Hepatocyte (in vitro differentiated cells): ENCODE measurements at regions not wholly inside any gene's neighbourhood (a gene's known extent, or its start where the extent isn't known, plus 50 kb on each side); places are given as distances from the start of the nearest gene placed in this dataset.
A peak's percentile ranks its signal among the peaks of the same experiment; 100 is the strongest.

ENCODE experiments used
- DNase-seq: peaks from one replicate; pipeline ENCODE4 v3.0.0-alpha.2; 2016; ENCODE audit warnings: low spot score
- H2AFZ ChIP-seq: fragments of 200-600 bp; sonication (generic); 2 replicates; pipeline ENCODE4 v1.6.0; 2016; ENCODE audit warnings: antibody characterized with exemption, mild to moderate bottlenecking
- H3K27ac ChIP-seq: fragments of 200-600 bp; sonication (generic); 2 replicates; pipeline ENCODE4 v1.5.1; 2016; ENCODE audit warnings: mild to moderate bottlenecking
- H3K27me3 ChIP-seq: fragments of 200-600 bp; sonication (generic); 2 replicates; pipeline ENCODE4 v1.6.1; 2016
- H3K36me3 ChIP-seq: fragments of 200-600 bp; sonication (generic); replicated peaks from 2 replicates; pipeline ENCODE4 v1.5.1; 2016; ENCODE audit warnings: low read depth; ENCODE audit not compliant: insufficient read depth
- H3K4me1 ChIP-seq: fragments of 200-600 bp; sonication (generic); 2 replicates; pipeline ENCODE4 v1.5.1; 2016; ENCODE audit warnings: mild to moderate bottlenecking, moderate library complexity; ENCODE audit not compliant: insufficient read depth
- H3K4me2 ChIP-seq: fragments of 200-600 bp; sonication (generic); 2 replicates; pipeline ENCODE4 v1.6.0; 2016
- H3K4me3 ChIP-seq: fragments of 200-600 bp; sonication (generic); 2 replicates; pipeline ENCODE4 v1.5.1; 2016; ENCODE audit warnings: mild to moderate bottlenecking
- H3K79me2 ChIP-seq: fragments of 200-600 bp; sonication (generic); 2 replicates; pipeline ENCODE4 v1.6.0; 2017; ENCODE audit warnings: mild to moderate bottlenecking
- H3K9me2 ChIP-seq: fragments of 200-600 bp; sonication (generic); replicated peaks from 2 replicates; pipeline ENCODE4 v1.6.0; 2017; ENCODE audit warnings: mild to moderate bottlenecking; ENCODE audit not compliant: insufficient read depth
- H3K9me3 ChIP-seq: fragments of 200-600 bp; sonication (generic); 2 replicates; pipeline ENCODE4 v1.5.1; 2016; ENCODE audit warnings: low read depth, mild to moderate bottlenecking
- H4K20me1 ChIP-seq: fragments of 200-600 bp; sonication (generic); 2 replicates; pipeline ENCODE4 v1.6.0; 2016; ENCODE audit warnings: mild to moderate bottlenecking; ENCODE audit not compliant: insufficient read depth, poor library complexity, severe bottlenecking
- EZH2 ChIP-seq: fragments of 200-600 bp; sonication (generic); IDR thresholded peaks from 2 replicates; pipeline ENCODE4 v1.6.1; 2016; ENCODE audit warnings: antibody characterized with exemption, mild to moderate bottlenecking, borderline replicate concordance
- EZH2phosphoT487 ChIP-seq: fragments of 200-600 bp; sonication (generic); IDR thresholded peaks from one replicate; pipeline ENCODE4 v1.6.1; 2018; ENCODE audit warnings: antibody characterized with exemption, mild to moderate bottlenecking, low read depth, moderate library complexity; ENCODE audit not compliant: unreplicated experiment, severe bottlenecking
- WGBS: methylation state at CpG from one replicate; pipeline ENCODE4 v1.1.6; 2016; ENCODE audit warnings: low lambda C conversion rate; ENCODE audit errors: missing lambda C conversion rate; 5-methylcytosine and 5-hydroxymethylcytosine counted together
- TF ChIP-seq, protein P1 (sequence below): fragments of 200-600 bp; sonication (generic); IDR thresholded peaks from 2 replicates; pipeline ENCODE4 v1.5.1; 2016; ENCODE audit warnings: antibody characterized with exemption, mild to moderate bottlenecking; ENCODE audit not compliant: poor library complexity

DNA sequence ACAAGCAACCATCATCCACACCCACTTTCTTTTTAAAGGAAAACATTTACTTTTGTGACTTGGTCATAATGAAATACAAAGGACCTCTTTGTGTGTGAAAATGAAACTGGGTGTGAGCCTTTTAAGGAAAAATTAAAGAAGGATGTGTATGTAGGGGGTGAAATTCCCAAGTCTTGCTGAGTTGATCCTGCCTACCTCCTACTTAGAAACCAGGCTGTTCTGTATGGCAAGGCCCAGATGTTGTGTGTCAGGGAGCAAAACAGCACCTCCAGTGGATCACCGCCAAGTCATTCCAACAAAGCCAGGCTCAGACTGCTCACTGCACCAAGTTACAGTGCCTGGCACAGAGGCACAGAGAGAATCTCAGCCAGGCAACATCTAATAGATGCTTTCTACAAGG, 198.5 kb upstream of the FBN2 start:
- Histone ChIP-seq H3K4me2 (no peak overlapping the region), H3K4me3 (no peak overlapping the region), H3K27ac (peak overlapping the region; percentile 81), H3K36me3 (no peaks in the 10 kb centered on the region), H2AFZ (no peak overlapping the region), H3K79me2 (no peaks in the 10 kb centered on the region), H3K9me3 (no peaks in the 10 kb centered on the region), H3K27me3 (no peaks in the 10 kb centered on the region), H3K9me2 (no peaks in the 10 kb centered on the region), H3K4me1 (peaks cover 3% of the 10 kb centered on the region), H4K20me1 (no peaks in the 10 kb centered on the region)
- TF ChIP-seq EZH2, result no peak
- TF ChIP-seq EZH2phosphoT487, result no peak
- TF ChIP-seq, protein P1, sequence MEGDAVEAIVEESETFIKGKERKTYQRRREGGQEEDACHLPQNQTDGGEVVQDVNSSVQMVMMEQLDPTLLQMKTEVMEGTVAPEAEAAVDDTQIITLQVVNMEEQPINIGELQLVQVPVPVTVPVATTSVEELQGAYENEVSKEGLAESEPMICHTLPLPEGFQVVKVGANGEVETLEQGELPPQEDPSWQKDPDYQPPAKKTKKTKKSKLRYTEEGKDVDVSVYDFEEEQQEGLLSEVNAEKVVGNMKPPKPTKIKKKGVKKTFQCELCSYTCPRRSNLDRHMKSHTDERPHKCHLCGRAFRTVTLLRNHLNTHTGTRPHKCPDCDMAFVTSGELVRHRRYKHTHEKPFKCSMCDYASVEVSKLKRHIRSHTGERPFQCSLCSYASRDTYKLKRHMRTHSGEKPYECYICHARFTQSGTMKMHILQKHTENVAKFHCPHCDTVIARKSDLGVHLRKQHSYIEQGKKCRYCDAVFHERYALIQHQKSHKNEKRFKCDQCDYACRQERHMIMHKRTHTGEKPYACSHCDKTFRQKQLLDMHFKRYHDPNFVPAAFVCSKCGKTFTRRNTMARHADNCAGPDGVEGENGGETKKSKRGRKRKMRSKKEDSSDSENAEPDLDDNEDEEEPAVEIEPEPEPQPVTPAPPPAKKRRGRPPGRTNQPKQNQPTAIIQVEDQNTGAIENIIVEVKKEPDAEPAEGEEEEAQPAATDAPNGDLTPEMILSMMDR, result no peak
- peak; percentile 25 for DNase-seq
- 86% methylated on average over 1 of the region's 1 CpG for WGBS

DNA sequence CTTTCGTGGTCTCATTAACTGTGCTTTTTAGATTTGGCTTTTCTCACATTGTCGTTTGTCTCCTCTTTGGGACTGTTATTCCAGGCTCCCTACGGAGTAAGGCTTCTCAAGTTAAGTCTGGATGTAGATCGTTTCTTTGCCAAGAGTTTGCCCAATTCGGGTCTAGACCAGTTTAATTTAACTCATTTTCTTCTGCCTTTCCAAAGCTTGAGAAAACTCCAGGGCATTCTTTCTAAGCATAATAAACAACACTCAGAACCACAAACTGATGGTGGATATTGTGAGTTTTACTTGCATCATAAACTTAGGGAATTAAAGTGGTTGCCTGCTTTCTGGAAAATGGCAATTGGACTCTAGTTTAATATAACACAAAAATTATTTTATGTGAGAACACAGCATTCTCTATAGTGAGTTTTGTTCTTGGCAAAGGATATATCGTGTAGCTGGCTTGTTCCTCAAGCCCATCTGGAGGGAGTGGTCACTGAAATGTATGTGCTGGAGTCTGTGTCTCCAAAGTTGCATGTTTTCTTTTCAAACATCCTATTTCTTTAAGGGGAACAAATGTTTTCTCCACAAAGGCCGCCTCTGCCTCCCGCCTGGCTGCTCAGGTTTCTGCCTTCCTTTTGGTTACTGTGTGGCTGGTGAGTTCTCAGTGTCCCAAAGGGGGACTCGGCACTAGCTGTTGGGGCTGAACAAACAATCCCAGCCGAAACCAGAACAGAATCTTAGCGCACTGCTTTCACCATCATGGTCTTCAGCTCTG, 211.3 kb upstream of the FBN2 start:
- H2AFZ ChIP-seq, result no peak overlapping the region

DNA sequence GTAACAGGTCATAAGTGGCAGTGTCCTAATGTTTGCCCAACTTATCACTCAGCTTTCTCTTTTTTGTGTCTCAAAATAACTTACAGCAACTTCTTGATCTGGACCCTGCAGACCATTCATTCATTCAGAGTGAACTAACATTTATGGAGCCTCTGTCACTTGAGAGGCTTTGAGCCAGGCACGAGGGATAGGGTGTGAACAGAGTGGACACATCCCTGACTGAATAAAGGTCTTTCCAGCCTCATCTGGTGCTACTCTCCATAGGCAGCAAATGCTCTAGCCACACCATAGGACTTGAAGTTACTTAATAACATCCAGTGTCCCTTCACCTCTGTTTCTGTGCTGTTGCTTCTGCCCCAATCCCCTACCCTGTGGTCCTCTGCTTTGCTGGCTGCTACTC, 212.1 kb upstream of the FBN2 start:
- Histone ChIP-seq H3K79me2 (no peaks in the 10 kb centered on the region), H4K20me1 (no peaks in the 10 kb centered on the region), H3K27me3 (no peaks in the 10 kb centered on the region), H3K4me3 (no peak overlapping the region), H3K36me3 (no peaks in the 10 kb centered on the region), H3K4me1 (no peaks in the 10 kb centered on the region), H3K4me2 (peak overlapping the region; percentile 44), H3K9me3 (no peaks in the 10 kb centered on the region), H2AFZ (no peak overlapping the region), H3K27ac (no peak overlapping the region), H3K9me2 (no peaks in the 10 kb centered on the region)
- no peak for DNase-seq
- TF ChIP-seq EZH2 (no peak), EZH2phosphoT487 (no peak)
- TF ChIP-seq, protein P1, result no peak
- WGBS, result 95% methylated on average over 1 of the region's 1 CpG

More for the DNA sequence above, 211.3 kb upstream of the FBN2 start:
- H3K36me3 ChIP-seq, result no peaks in the 10 kb centered on the region
- no peaks in the 10 kb centered on the region for H3K27me3 ChIP-seq
- 70% methylated on average over 11 of the region's 11 CpGs for WGBS
- no peak for DNase-seq
- H3K4me2 ChIP-seq, result peak overlapping the region; percentile 44
- no peak overlapping the region for H3K4me3 ChIP-seq
- H3K9me3 ChIP-seq, result no peaks in the 10 kb centered on the region
- no peaks in the 10 kb centered on the region for H3K9me2 ChIP-seq
- H4K20me1 ChIP-seq, result no peaks in the 10 kb centered on the region
- no peaks in the 10 kb centered on the region for H3K4me1 ChIP-seq
- TF ChIP-seq, protein P1, result no peak
- no peak for TF ChIP-seq EZH2phosphoT487
- no peak for TF ChIP-seq EZH2
- H3K79me2 ChIP-seq, result no peaks in the 10 kb centered on the region
- peak overlapping the region; percentile 41 for H3K27ac ChIP-seq
